Heart left ventricle (tissue), 13 donors: ENCODE measurements at regions not wholly inside any gene's neighbourhood (a gene's known extent, or its start where the extent isn't known, plus 50 kb on each side); places are given as distances from the start of the nearest gene placed in this dataset.

ENCODE experiments used
- POLR2A ChIP-seq, 2 donors: fragments of 450-650 bp; IDR thresholded peaks; one replicate each; pipeline ENCODE4 v1.6.1; 2017; ENCODE audit warnings: antibody characterized with exemption in 2 of 2, mild to moderate bottlenecking in 2 of 2, moderate library complexity in 2 of 2
- TF ChIP-seq, protein P1 (sequence below), 12 donors: fragments of 200-600 bp; sonication (generic) in 4 of 12; IDR thresholded peaks; one replicate each; pipeline versions ENCODE4 v1.5.0 to v1.8.0; 2018 to 2022; ENCODE audit warnings: antibody characterized with exemption in 12 of 12, mild to moderate bottlenecking in 5 of 12
- donor health status: ischemic (EF 13 %, LVEDD 7.1; RV severe dilation, severe dysfunction).
- donor health status: DM: no; HTN: yes; CAD: no.
- donor health status: DM: no; HTN: no; CAD: no.
- donor health status: ischemic (EF 25% LVEDD 6.9; RV normal size, moderate dysfunction).
- donor health status: ischemic (EF 25% LVEDD 5.7; RV mildly dilated, moderate dysfunction).
- donor health status: ischemic (EF 35%, LVEDD 5.7; RV mildly dilated, moderate dysfunction).
- donor health status: nonischemic (EF 11% LVEDD 7.7; RV severe dilation, severe dysfunction).
- donor health status: DM: yes; HTN: yes; CAD: no.
- donor health status: PGD.
- donor health status: ischemic (EF 29% LVEDD 5.4; RV normal size, mild dysfunction).
- donor health status: nonischemic (EF 23%, LVEDD 6.1; RV moderate dilation, normal function).

DNA sequence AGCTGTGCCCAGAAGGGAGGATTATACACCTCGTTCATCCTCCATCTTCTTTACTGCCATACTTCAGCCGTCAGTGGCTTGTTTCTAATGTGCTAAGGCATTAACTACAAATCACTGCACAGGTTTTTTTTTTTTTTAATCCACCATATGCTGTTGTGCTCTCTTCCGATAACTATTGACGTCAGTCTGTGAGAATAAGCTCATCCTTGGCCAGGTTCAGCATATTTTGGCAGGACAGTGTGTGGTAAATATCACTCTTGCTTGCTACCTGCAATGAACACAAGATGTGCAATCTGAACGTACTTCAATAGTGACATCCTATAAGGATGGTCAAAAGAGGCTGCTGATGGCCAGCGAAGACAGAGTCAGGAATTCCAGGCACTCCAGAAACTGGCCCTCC, 2030.7 kb upstream of the PCDH20 start:
- TF ChIP-seq, protein P1, sequence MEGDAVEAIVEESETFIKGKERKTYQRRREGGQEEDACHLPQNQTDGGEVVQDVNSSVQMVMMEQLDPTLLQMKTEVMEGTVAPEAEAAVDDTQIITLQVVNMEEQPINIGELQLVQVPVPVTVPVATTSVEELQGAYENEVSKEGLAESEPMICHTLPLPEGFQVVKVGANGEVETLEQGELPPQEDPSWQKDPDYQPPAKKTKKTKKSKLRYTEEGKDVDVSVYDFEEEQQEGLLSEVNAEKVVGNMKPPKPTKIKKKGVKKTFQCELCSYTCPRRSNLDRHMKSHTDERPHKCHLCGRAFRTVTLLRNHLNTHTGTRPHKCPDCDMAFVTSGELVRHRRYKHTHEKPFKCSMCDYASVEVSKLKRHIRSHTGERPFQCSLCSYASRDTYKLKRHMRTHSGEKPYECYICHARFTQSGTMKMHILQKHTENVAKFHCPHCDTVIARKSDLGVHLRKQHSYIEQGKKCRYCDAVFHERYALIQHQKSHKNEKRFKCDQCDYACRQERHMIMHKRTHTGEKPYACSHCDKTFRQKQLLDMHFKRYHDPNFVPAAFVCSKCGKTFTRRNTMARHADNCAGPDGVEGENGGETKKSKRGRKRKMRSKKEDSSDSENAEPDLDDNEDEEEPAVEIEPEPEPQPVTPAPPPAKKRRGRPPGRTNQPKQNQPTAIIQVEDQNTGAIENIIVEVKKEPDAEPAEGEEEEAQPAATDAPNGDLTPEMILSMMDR (IDR thresholded peaks at IDR 0.05): no peak
- TF ChIP-seq POLR2A (IDR thresholded peaks at IDR 0.05): no peak
